ENCODE measurements at regions not wholly inside any gene's neighbourhood (a gene's known extent, or its start where the extent isn't known, plus 50 kb on each side); places are given as distances from the start of the nearest gene placed in this dataset.
"Not testable (repeated sequence)": the region's sequence is repeated elsewhere in the genome, so short reads cannot be mapped to it uniquely, and the experiment has no call there.

DNA sequence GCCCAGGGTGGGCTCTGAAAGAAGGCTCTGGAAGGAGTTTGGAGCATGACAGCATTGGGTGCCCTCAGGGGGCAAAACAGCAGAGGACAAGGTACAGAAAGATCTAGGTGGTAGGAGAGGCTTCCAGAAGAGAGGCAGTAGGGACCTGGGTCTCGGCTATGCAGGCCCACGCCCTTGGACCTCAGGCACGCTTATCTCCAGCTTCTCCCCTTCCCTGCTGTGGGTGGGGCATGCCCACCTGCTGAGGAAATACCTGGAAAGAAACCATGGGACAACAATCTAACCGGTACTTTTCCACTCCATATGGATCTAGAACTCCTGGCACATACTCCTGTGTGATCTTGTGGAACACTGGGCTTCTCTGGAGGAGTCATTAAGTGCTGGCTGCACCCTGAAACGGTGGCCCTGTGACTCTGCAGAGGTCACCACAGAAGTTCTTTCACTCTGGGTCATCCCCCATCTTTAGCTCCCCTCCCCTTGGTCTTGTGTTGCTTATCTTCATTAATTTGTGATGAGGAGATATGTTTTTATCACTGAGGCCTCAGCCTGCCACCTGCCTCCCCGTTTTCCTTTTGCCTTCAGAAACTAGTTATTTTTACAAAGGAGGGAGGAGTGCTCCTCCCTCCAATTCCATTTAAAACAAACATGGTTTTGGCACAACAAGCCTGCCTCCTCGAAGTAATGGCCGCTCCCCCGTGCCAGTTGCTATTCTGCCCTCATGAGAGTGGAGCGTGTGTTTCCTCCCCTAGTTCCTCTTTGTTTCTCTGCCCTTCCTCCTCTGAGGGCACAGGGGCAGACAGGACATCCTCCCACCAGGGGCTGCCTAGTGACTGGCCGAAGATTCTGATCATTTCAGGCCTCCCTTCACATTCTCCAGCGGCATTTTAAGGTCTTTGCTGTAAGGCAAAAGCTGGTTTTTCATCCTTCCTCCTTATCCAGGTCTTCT, 78.0 kb upstream of the ATP5PO start:
- DNase-seq, result no peak

DNA sequence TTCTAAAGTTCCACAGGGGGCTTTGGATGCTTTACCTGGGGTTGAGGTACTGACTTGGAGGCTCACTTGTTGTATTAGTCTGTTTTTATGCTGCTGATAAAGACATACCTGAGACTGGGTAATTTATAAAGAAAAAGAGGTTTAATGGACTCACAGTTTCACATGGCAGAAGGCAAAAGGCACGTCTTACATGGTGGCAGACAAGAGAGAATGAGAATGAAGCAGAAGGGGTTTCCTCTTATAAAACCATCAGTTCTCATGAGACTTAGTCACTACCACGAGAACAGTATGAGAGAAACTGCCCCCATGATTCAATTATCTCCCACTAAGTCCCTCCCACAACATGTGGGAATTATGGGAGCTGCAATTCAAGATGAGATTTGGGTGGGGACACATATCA, 76.8 kb upstream of the ATP5PO start:
- not testable (repeated sequence) for DNase-seq

DNA sequence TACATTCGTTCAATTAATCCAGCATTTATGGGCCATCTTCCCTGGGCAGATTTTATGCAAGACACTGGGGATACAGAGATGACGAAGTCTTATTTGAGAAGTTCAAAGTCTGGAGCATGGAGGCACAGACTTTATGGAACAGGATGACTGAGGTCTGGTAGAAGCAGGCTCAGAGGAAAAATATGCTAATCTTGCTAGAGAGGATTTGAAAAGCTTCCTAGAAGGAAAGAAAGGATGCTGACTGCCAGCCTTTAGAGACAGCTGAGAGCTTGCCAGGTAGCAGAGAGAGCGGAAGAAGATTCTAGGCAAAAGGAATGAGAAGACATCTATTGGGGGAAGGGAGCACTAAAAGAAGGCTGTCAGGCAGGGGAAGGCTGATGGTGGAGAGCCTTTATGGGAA, 75.5 kb upstream of the ATP5PO start:
- no peak for DNase-seq

DNA sequence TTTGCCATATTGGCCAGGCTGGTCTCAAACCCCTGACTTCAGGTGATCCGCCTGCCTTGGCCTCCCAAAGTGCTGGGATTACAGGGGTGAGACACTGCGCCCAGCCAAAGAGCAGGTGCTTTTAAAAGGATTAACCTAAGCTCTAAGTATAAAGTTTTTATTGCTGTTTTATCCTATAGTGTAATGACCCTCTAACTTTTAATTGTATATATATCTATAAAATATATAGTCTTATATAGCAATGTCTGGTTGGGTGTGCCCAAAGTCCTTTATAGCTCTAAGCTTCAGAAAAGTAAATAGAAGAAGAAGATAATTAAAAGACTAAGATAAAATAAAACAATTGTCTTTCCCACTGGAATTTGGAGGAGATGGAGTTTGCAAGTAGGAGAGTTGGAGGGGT, 73.8 kb upstream of the ATP5PO start:
- DNase-seq, result no peak

DNA sequence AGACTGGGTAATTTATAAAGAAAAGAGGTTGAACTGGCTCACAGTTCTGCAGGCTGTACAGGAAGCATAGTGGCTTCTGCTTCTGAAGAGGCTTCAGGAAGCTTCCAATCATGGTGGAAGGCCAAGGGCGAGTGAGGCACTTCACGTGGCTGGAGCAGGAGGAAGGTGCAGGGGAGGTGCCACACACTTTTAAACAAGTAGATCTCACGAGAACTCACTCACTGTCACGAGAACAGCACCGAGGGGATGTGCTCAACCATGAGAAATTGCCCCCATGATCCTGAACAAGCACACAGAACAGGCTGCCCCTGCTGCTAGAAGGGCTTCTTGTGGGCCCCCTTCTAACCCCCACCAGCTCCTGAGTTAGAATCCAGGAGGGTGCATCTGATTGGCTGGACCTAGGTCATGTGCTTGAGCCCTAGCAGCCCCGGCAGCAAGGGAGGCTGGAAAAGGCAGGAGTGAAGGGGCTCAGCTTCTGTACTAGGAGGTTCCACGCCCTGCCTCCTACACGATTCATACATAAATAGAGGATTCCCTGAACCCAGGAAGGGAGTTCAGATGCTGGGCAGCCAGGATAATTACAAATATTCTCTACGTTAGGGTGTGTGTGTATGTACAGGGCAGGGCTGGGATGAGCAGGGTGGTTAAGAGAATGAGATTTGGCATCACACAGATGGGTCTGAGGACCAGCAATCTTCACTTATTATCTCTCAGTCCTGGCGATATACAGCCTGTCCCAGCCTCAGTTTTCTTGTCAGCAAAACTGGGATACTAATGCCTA, 72.8 kb upstream of the ATP5PO start:
- DNase-seq, result no peak

DNA sequence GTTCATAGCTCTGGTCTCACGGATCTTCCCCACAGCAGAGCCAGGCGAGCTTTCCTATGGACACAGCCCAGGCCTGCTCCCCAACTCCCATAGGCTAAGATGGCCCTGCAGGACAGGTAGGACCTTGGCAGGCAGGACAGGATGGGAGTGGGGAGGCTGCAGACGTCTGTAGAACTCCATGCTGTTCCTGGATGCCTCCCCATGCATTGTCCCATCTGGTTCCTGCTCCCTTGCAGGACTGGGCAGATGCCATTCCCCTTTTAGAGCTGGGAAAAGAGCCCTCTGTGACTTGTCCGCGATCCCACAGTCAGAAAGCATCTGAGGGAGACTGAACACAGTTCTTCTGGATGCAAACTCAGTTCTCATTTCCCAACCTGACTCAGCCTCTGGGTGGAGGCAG, 71.9 kb upstream of the ATP5PO start:
- DNase-seq, result no peak

DNA sequence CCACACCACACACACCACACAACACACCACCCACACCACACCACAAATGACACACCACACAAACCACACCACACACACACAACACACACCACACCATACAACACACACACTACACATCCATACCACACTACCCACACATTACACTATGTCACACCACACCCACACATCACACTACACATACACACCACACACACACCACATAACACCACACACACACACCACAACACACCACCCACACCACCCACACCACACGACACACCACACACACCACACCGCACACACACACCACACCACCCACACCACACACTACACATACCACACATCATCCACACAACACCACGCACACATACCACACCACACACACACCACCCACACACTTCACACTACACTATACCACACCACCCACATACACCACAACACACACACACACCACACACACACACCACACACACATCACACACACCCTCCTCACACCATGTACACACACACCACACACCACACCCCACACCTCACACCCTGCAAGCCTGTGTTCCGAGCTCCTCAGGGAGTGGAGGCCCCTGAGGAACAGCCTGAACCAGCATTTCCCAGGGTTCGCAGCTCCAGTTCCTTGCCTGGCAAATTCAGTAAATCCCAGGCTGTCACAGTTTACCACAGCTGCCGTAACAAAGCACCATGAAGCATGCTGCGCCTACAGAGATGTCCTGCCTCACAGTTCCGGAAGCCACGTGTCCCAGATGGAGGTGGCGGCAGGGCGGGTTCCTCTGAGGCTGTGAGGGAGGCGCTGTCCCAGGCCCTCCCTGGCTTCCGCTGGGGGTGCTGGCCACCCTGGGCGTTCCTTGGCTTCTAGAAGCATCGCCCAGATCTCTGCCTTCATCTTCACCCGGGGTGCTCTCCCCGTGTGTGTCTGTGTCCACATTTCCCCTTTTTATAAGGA, 69.8 kb upstream of the ATP5PO start:
- DNase-seq, result no peak

DNA sequence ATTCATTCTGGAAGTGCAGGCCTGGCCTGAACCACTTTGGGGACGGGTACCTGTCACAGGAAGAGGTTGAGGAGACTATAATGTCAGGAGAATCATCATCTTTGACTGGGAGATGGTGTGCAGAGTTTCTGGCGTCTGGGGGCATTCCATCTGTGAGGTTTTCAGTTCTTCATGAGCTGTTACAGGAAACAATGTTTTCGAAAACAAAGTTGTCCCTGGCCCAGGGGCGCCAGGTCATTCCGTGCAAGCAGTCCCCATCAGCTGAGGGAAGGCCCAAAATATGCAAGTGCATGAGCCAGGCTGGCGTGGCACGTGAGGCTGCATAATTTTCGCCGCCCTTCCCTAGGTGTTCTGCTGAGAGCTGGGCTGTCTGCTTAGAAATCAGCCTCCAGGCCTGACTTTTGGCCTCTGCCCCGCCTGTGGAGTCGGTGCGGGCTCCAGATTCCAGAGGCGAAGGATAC, 68.4 kb upstream of the ATP5PO start:
- DNase-seq, result no peak

DNA sequence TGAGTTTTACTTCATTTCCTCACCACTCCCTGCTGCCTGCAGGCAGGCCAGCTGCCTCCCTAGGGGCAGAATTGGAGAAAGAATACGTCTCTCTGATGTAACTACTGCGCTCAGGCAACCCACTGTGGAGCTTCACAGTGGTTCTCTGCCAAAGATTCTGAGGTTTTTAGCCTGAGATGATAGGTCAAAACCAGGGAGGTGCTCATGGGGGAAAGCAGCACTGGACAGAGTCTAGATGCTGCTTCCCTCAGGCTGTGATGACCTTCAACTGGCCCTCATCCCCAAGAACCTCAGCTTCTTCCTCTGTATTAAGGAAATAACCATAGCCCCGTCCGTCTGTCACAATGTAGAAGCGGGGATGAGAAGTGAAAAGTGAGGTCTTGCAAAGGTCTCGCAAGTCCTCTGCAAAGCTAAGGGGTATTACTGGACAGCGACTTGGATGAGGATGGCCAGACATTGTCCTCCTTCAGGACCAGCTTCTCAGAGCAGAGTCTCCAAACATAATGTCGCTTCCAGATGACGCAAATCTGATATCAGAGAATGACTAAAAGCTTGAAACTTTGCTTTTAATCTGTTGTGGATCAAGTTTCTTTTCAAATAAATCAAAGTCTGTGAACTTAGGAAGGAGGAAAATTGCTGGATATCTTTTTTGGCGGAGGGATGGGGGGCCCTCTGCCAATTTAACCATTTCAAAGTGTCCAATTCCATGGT, 65.9 kb upstream of the ATP5PO start:
- no peak for DNase-seq

DNA sequence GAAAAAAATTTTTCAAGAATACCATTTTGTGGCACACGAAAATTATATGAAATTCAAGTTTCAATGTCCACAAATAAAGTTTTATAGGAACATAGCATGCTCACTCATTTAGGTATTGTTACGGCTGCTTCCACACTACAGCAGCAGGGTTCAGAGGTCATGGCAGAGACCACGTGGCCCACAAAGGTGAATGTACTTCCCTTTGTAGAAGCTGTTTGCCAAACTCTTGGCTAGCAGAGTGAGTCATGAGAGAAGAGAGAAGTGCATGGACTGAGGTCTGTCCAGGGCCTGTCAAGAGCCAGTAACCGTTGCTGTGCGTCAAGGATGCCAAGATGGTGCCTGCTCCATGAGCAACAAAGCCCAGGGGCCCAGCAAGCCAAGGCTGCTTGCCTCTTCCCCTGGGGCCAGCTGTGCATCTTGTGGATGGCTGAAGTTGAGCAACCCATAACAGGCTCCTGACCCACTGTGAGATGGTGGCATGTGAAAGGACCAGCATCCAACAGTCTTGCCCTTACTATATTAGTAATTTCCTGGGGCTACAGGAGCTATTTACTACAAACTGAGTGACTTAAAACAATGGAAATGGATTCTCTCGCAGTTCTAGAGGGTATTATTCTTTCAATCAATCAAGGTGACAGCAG, 64.8 kb upstream of the ATP5PO start:
- DNase-seq, result no peak

DNA sequence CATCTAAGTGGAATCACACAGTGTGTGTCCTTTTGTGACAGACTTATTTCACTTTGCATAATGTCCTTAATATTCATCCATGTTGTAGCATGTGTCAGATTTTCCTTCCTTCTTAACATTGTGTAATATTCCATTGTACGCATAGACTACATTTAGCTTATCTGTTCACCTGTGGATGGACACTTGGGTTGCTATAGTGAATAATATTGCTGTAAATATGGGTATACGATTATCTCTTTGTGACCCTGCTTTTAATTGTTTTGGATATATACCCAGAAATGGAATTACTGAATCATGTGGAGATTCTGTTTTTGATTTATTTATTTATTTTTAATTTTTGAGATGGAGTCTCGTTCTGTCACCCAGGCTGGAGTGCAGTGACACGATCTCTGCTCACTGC, 63.0 kb upstream of the ATP5PO start:
- DNase-seq, result no peak

DNA sequence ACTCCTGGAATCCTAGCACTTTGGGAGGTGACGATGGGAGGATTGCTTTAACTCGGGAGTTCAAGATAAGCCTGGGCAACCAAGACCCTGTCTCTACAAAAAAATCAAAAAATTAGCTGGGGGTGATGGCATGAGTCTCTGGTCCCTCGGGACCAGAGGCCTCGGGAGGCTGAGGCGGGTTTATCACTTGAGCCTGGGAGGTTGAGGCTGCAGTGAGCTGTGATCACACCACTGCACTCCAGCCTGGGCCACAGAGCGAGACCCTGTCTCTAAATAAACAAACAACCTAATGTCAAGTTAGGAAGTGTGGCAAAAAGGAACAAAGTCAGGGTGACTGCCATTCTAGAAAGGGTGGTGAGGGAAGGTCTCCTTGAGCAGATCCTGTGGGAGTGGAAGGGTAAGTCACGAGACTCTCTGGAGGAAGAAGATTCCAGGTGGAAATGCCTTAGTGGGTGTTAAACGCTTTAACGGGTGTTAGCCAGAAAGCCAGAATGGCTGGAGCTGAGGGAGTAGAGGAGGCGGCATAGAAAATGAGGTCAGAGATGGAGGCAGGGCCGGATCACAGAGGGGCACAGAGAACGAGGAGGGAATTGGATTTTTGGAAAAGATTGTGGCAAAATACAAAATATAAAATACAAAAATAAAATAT, 62.2 kb upstream of the ATP5PO start:
- no peak for DNase-seq

DNA sequence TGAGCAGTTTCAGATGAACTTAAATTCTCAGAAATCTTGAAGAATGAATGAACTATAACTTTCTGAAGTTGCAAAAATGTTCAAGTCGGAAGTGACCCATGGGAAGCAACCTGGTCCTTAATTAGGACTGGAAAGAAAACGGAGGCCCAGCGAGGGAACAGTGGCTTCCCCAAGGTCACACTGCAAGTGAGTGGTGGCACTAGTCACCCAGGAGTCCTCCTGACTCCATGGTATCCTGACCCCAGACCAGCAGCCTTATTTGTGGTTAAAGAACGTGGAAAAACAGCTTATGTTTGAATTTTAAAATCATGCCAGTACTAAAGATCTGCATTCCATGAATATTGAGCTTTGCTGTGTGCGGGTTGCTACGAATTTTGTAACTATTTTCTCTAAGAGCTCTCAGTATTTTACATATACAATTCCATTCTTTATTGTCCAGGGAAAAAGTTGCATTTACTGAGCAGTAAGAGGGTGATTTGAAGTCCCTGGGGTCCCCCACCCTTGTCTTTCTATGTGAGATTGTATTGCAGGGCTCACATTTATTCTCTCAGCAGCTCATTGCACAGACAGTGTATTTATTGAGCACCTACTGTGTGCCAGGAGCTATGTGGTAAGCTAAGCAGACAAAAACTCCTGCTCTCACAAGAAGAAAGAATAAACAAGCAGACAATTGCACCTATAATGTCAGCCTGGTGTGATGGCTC, 61.6 kb upstream of the ATP5PO start:
- DNase-seq, result no peak

DNA sequence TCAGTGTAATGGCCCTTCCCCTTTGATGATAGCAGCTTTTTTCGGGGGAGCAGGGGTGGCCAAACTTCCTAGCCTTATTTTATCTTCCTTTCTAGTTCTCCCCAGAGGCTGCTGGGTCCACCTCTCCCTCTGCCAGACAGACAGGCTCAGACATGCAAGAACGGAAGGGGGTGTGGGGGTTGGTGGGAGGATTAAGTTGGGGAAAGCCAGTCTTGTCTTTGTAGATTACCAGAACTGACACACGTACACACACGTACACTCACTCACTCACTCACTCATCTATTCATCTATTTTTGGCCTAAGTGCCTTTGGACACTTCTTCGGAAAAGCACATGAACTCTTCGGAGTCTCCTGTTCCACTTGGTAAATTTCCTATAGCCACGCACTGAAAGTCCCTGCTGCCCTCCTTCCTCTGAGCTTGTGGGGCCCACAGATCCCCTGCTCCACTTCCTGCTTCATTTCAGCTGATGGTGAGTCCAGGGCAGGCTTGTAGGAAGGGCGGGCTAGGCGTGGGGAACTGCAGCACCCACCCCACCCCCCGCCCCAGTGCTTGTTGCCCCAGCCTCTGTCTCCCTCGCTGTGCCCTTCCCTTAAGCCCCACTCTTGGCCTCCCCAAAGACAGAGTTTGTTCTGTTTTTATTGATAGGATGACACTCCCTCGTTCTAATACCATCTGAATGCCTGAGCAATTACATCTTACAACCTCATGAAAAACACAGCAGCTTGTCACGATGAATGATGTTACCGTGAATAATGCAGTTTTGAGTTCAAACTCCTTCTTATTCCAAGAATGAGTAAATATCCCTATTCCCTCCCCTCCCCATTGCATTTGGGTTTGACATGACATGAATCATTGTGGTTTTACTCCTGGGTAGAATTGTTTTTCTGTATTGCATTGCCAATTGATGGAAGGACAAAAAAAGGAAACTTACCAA, 60.7 kb upstream of the ATP5PO start:
- DNase-seq, result peak; percentile 29

DNA sequence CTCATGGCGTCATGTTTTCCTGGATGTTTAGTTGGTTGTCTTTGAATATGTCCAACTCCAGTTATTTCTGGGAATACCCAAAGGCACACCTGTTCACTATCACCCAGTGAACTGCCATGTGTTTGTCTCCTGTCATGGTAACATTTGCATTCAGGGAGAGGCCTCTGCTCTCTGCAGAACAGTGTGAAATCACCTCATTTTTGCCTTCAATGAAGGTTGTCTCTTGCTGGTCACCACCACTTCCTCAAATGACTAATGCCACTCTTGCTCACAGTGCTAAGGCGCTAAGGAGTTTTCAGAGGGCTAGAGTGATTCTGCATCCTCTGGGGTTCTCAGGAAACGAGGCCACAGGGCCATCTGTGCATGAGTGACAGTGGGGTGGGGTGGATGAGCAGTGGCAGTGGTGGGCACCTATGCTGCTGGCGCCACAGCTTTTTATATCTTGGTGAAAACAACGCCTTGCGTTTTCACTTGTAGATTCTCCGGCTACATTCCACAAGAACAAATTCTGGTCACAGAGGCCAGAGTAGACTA, 60.0 kb upstream of the ATP5PO start:
- no peak for DNase-seq

DNA sequence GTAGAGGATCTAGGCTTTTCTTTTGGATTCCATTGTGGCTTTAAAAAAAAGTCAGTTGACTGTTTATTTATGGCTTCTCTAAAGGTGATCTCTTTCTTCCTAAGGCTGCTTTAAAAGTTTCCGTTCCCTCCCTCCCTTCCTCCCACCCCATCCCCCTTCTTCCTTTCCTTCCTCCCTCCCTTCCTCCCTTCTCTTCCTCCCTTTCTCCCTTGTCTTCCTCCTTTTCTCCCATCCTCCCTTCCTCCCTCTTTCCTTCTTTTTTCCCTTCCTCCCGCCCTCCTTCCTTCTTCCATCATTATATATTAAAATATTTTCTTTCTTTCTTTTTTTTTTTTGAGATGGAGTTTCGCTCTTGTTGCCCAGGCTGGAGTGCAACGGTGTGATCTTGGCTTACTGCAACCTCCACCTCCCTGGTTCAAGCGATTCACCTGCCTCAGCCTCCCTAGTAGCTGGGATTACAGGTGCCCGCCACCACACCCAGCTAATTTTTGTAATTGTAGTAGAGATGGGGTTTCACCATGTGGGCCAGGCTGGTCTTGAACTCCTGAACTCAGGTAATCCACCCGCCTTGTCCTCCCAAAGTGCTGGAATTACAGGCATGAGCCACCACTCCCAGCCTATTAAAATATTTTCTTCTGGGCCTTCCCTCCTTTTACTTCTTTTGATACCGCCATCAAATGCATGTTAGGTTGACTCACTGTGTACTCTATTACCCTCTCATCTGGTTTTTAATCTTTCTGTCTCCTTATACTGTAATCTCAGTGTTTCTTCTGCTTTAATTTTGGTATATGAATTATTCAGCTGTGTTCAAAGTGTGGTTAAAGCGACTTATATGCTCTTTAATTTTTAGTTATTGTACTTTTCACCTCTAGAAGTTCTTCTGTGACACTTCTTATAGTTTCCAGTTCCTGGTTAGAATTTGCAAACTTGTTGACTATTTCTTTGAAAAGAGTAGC, 59.2 kb upstream of the ATP5PO start:
- DNase-seq, result no peak

DNA sequence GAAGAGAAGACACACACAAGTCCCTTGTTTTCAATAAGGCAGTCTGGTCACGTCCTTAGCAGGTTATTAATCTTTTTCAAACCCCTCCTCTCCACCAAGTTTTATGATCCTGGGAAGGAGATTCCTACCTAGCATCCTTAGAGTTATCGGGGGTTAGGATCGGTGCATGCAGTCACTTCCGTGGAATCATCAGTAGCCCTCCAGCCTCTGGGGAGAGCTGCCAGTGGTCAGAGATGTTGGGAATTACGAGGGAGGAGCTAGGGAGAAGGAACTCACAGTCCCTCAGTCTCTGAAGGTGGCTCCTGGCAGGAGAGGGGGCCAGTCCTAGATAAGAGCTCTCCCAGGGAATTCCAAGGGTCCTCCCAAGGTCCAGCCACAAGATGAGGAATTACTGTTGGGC, 57.7 kb upstream of the ATP5PO start:
- no peak for DNase-seq

DNA sequence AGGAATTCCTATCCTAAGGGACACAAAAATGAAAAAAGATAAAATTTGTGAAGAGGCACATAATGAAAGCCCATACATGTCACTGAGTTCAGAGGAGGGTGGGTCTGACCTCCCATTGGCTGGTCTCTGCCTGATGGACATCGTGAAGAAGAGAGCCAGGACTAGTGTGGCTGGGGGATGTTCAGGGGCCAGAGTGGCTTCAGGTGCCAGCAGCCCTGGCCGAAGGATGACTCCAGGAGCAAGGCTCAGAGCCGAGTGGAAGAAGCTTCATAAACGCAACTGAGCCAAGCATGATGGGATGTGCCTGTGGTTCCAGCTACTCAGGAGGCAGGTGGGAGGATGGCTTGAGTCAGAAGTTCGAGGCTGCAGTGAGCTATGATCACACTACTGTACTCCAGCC, 56.9 kb upstream of the ATP5PO start:
- no peak for DNase-seq
